NCI-H2196 (cell line): ENCODE measurements at regions not wholly inside any gene's neighbourhood (a gene's known extent, or its start where the extent isn't known, plus 50 kb on each side); places are given as distances from the start of the nearest gene placed in this dataset.

Experiments used
- DNase-seq: peaks from one replicate; lab custom pipeline; 2025; ENCODE audit not compliant: unreplicated experiment; lab: John Stamatoyannopoulos, UW

DNA sequence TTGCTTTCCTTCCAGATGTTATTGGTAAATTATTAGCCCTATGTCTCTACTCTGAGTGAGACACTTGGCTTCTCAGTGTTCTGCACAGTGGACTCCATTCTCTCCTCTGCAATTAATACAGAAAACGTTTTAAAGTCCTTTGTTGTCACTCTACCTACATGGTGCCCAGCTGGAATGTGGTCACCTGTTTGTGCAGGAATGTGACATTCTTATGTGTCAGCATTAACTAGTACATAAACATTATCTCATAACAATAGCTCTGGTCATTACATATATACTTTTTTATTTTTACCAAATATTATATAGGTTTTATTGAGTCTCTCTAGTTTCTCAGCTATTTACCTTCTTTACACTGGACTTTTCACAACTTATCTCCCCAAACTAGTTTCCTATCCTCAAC lies 147.0 kb upstream of the KCNMB2 start:
- DNase-seq, result no peak

- DNase-seq, result no peak
These were observed 143.7 kb upstream of the KCNMB2 start for GRCh38 chr3:178392511-178392926.

DNA sequence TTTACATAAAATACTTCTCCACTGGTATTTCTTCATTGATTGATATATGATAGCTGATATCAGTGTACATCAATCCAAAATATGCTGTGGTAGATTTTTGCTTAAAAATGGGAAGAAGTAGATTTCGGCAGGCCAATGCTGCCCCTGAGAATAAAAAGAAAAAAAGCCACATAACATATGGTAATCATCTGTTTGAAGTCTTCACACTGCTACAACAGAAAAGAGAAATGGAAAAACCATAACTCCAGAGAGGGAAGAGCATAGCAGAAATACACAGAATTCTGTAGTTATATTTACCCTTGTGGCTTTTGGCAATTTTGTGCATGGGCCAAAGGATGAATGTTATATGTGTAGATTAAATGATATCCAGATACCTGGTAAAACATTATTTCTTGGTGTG lies 143.1 kb upstream of the KCNMB2 start:
- DNase-seq, result no peak

DNA sequence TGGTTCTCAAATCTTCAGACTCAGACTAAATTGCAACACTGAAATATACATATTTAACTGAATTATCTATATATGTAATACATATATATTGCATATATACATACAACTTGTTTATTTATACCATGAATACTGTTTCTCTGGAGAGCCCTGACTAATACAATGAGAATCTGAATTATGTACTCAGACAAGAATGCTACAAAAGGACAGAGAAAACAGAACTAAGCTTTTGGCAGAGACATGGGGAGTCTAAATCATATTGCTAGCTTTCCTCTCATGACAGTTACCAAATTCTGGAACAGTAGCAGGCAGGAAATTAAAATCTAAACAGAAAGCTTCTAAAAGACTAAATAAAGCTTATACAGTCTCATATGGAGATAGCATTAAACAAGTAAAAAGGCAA lies 142.4 kb upstream of the KCNMB2 start:
- no peak for DNase-seq

DNA sequence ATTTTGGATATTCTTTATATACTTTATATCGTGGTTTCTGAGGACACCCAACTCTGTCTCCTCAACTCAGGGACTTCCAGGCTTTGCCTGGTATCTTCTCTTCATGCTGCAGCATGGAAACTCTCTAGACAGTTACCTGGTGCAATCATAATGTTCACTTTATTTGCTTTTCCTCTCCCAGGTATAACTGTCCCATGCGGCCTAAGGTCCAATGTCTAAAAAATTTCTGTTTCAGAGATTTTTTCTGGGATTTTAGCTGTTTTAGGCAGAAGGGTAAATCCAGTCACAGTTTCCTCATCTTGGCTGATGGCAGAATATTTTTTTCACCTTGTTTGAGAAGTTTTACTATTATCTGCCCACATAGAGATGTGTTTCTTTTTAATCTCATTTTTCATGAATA lies 139.9 kb upstream of the KCNMB2 start:
- no peak for DNase-seq

DNA sequence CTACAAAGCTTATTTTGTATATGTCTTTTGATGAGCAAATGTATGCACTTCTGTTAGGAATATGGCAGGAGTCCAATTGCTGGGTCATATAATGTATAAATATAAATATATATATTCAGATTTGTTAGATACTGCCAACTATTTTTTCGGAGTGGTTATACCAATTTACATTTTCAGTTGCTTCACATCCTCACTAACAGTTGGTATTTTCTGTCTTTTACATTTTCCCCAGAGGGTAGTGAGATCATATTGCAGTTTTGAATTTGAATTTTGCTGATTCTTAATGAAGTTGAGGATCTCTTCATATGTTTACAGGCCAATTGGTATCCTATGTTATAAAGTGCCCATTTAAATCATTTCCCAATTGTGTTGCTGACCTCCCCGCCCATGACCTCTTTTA lies 139.0 kb upstream of the KCNMB2 start:
- no peak for DNase-seq

- DNase-seq, result no peak
These were observed 138.4 kb upstream of the KCNMB2 start for GRCh38 chr3:178397836-178398235.

- no peak for DNase-seq
These were observed 131.3 kb upstream of the KCNMB2 start for GRCh38 chr3:178404961-178405360.

- DNase-seq, result no peak
These were observed 130.7 kb upstream of the KCNMB2 start for GRCh38 chr3:178405531-178405930.

GRCh38 chr3:178406206-178406605 lies 130.0 kb upstream of the KCNMB2 start:
- DNase-seq, result no peak

DNA sequence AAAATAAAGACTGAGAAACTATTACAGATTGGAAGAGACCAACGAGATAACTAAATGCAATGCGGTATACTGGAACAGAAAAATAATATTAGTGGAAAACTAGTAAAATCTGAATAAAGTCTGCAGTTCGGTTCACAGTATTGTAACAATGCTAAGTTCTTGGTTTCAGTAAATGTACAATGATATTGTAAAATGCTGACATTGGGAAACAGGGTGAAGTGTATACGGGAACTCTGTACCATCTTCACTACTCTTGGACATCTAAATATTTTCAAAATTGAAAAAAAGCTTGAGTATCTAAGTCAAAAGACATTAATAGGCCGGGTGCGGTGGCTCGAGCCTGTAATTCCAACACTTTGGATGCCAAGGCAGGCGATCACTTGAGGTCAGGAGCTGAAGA lies 120.9 kb upstream of the KCNMB2 start:
- DNase-seq, result no peak

DNA sequence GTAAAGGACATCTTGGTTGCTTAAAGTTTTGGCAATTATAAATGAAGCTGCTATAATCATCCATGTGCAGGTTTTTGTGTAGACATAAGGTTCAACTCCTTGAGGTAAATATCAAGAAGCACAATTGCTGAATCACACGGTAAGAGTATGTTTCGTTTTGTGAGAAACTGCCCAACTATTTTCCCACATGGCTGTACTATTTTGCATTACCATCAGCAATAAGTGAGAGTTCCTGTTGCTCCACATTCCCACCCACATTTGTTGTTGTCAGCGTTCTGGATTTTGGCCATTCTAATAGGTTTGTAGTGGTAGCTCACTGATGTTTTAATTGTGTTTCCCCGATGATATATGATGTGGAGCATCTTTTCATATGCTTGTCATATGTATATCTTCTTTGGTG lies 118.5 kb upstream of the KCNMB2 start:
- no peak for DNase-seq

- DNase-seq, result no peak
These were observed 117.2 kb upstream of the KCNMB2 start for GRCh38 chr3:178419071-178419470.

- no peak for DNase-seq
These were observed 116.2 kb upstream of the KCNMB2 start for GRCh38 chr3:178420033-178420432.

DNA sequence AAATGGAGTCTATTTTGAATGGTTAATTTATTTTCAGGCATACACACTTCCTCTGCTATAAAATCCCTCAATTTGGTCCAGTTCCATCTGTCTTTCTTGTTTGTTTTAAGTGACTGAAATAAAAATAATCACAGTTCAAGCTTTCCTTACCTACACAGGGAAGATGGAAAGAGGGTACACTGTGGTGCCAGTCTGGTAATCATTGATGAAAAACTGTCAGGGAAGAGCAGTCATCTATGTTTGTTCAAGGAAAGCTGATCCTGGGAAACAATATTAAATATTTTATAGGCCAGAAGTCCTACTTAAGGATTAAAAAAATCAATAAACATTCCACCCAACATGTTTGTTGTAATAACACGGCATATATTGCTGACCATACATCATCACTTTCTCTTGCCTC lies 115.2 kb upstream of the KCNMB2 start:
- no peak for DNase-seq

GRCh38 chr3:178422406-178422805 lies 113.8 kb upstream of the KCNMB2 start:
- no peak for DNase-seq

DNA sequence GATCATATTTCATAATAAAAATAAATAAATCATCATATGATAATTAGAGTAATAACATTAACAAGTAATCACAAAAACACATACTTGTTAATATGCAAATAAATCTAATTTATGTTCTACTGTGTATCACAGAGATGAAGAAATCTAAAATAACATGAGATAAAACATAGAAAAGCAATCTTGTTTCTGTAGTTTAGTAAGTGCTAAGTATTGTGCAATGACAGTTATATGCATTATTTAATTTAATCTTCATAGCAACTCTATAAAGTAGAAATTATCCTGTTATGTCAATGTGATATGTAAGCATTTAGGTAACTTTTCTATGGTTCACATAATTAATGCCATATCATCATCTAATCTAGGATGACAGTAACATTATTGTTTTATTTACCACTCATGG lies 108.2 kb upstream of the KCNMB2 start:
- no peak for DNase-seq

DNA sequence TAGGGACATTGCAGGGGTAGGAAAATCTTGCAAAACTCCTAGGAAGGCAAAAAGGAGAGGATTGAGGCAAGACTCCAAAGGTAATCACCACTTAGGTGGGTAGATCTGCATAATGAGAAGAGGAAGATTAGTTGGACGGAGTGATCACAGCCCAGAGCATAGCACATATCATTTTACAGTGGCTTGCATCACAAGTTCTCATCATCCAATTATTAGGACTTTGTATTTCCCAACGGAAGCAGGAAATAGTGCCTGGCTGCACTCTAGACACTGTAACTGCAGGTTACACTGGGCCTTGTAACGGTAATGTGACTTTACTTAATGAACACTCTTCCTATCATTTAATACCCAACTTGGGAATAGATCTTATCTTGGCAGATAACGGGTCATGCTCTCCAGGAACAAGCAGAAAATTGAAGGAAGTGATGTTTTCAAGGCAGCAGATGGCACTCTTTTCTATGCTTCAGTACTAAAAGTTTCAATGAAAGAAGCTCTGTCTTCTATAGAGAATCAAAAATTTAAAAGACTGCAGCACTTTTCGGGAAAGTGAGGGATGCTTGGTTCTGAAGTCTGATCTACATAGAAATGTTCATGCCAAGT lies 101.9 kb upstream of the KCNMB2 start:
- DNase-seq, result no peak

- no peak for DNase-seq
These were observed 100.7 kb upstream of the KCNMB2 start for GRCh38 chr3:178435575-178435974.

GRCh38 chr3:178436773-178437172 lies 99.5 kb upstream of the KCNMB2 start:
- DNase-seq, result peak; percentile 60

DNA sequence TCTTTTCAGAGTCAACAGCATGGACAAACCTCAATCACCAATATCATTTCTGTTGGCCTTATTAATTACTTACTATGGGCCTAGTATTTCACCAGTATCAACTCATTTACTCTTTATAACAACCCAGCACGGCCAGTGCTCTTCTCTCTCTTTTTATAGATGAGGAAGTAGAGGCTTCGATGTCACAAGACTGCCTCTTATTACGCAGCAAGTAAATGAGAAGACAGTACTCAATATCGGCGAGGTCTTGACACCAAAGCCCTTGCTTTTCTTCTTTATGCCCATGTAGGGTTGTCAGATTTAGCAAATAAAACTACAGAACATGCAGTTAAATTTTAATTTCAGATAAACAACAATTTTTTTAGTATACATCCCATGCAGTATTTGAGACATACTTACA lies 99.0 kb upstream of the KCNMB2 start:
- DNase-seq, result no peak

- no peak for DNase-seq
These were observed 96.7 kb upstream of the KCNMB2 start for GRCh38 chr3:178439504-178439903.

DNA sequence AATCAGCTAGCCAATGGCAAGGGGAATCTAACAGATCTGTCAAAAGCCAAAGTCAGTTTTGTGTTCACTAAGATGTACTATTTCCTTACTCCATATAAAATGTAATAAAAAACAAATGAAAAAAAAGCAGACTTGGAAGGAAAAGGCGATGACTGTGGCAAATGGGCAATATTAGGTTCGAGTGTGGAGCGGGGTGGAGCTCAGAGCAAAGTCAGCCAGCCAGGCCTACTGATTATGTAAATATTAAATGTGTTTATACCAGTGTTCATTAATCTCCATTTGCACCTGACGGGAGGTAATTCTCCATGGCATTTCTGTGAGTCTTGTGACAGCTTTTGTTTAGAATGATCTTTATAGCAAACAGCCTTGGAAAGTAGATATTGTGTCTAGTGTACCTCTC lies 96.2 kb upstream of the KCNMB2 start:
- DNase-seq, result no peak

DNA sequence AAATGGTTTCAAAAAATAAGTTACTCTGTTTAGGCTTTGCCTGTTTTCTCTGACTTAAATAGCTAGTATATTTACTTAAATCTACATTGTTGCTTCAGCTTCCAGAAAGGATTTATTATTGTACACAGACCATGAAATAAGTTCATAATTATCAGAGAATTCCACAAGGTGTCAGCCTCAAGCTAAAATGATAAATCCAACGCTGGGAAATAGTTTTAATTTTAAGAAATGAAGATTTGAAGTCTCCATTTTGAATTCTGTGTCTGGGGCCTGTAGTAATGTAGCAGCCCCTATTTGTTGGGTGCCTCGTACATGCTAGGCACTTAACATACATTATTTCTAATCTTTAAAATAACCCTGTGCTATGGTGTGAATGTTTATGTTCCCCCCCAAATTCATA lies 92.6 kb upstream of the KCNMB2 start:
- no peak for DNase-seq
